GM21825 (cell line): ENCODE measurements at regions not wholly inside any gene's neighbourhood (a gene's known extent, or its start where the extent isn't known, plus 50 kb on each side); places are given as distances from the start of the nearest gene placed in this dataset.

ENCODE experiments used
- ATAC-seq: cut with Tn5 transposase; IDR thresholded peaks from one replicate; pipeline ENCODE4 v1.9.1; 2021; ENCODE audit warnings: mild to moderate bottlenecking, moderate library complexity; ENCODE audit not compliant: unreplicated experiment

GRCh38 chr13:50513300-50513877 is 330.1 kb downstream of the DLEU7 start:
- no peak for ATAC-seq

GRCh38 chr13:50514249-50514648 is 329.2 kb downstream of the DLEU7 start:
- ATAC-seq = no peak

- no peak for ATAC-seq
Measured at GRCh38 chr13:50518131-50518530, 325.4 kb downstream of the DLEU7 start.

- ATAC-seq = no peak
Measured at GRCh38 chr13:50518781-50519201, 324.7 kb downstream of the DLEU7 start.

GRCh38 chr13:50519866-50520265 is 323.6 kb downstream of the DLEU7 start:
- no peak for ATAC-seq

GRCh38 chr13:50521006-50521830 is 322.3 kb downstream of the DLEU7 start:
- ATAC-seq = no peak

- no peak for ATAC-seq
Measured at GRCh38 chr13:50521831-50522149, 321.7 kb downstream of the DLEU7 start.

GRCh38 chr13:50522506-50522905 is 321.0 kb downstream of the DLEU7 start:
- no peak for ATAC-seq

- ATAC-seq = no peak
Measured at GRCh38 chr13:50523307-50523706, 320.2 kb downstream of the DLEU7 start.

GRCh38 chr13:50524560-50524959 is 318.9 kb downstream of the DLEU7 start:
- ATAC-seq = no peak

- no peak for ATAC-seq
Measured at GRCh38 chr13:50526661-50527071, 316.8 kb downstream of the DLEU7 start.

- ATAC-seq = no peak
Measured at GRCh38 chr13:50527188-50527587, 316.3 kb downstream of the DLEU7 start.

- no peak for ATAC-seq
Measured at GRCh38 chr13:50527612-50528509, 315.6 kb downstream of the DLEU7 start.

- ATAC-seq = no peak
Measured at GRCh38 chr13:50529154-50529882, 314.2 kb downstream of the DLEU7 start.

GRCh38 chr13:50531917-50532899 is 311.3 kb downstream of the DLEU7 start:
- ATAC-seq = no peak

- ATAC-seq = no peak
Measured at GRCh38 chr13:50535050-50535449, 308.4 kb downstream of the DLEU7 start.

- no peak for ATAC-seq
Measured at GRCh38 chr13:50537029-50537428, 306.5 kb downstream of the DLEU7 start.

GRCh38 chr13:50539791-50540530 is 303.5 kb downstream of the DLEU7 start:
- ATAC-seq = no peak

- ATAC-seq = no peak
Measured at GRCh38 chr13:50543141-50543540, 300.4 kb downstream of the DLEU7 start.
